Stimulated activated naive B cell treated with anti-CD40 and anti-IgM and Interleukin-4, amounts not matched to agents 10 μg/mL and 1 μg/mL and 100 μg/mL, for 72 hours (primary cell): ENCODE measurements at regions not wholly inside any gene's neighbourhood (a gene's known extent, or its start where the extent isn't known, plus 50 kb on each side); places are given as distances from the start of the nearest gene placed in this dataset.
"Not testable (repeated sequence)": the region's sequence is repeated elsewhere in the genome, so short reads cannot be mapped to it uniquely, and the experiment has no call there.

Experiments used
- ATAC-seq, 2 donors: fragments of 150-1000 bp; cut with Tn5 transposase; replicated peaks; 2 replicates each; pipeline ENCODE4 v1.10.0; 2021; ENCODE audit warnings: moderate library complexity in 1 of 2
- DNase-seq: peaks from one replicate; pipeline ENCODE4 v3.0.0; 2021
- H3K27ac Mint-ChIP-seq: one replicate; pipeline ENCODE4 v1.8.0; 2022; ENCODE audit warnings: mild to moderate bottlenecking, mixed read lengths
- H3K27me3 Mint-ChIP-seq, 2 donors: one replicate each; pipeline ENCODE4 v1.8.0; 2022; ENCODE audit warnings: mixed read lengths in 2 of 2
- H3K36me3 Mint-ChIP-seq, 2 donors: one replicate each; pipeline ENCODE4 v1.8.0; 2022; ENCODE audit warnings: mixed read lengths in 2 of 2, mild to moderate bottlenecking in 1 of 2
- H3K4me1 Mint-ChIP-seq, 2 donors: one replicate each; pipeline ENCODE4 v1.8.0; 2022; ENCODE audit warnings: mixed read lengths in 2 of 2, mild to moderate bottlenecking in 1 of 2
- H3K4me3 Mint-ChIP-seq, 2 donors: one replicate each; pipeline ENCODE4 v1.8.0; 2022; ENCODE audit warnings: mild to moderate bottlenecking in 2 of 2, mixed read lengths in 2 of 2, moderate library complexity in 1 of 2
- H3K9me3 Mint-ChIP-seq, 2 donors: one replicate each; pipeline ENCODE4 v1.8.0; 2022; ENCODE audit warnings: mixed read lengths in 2 of 2, mild to moderate bottlenecking in 1 of 2

DNA sequence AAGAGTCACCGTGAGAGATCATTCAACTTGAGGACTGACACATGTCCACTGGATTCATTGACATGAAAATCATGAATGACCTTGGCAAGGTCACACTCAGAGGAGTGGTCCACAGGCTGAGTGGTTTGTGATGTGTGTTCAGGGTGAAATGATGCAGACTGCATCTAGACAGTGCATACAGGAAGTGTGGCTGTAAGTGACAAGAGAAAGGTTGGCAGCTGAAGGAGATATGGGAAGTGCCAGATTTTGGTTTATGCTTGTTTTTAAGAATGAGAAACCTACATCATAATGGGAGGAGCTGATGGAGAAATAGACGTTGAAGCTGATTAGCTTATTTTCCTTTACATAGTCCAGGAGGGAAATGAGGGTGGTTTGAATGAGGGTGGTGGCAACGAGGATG is 64.8 kb upstream of the VIPR2 start:
- no peaks in the 10 kb centered on the region for H3K9me3 Mint-ChIP-seq
- no peak overlapping the region for H3K4me3 Mint-ChIP-seq
- ATAC-seq (no peak), DNase-seq (no peak)
- H3K36me3 Mint-ChIP-seq, result no peaks in the 10 kb centered on the region
- H3K27ac Mint-ChIP-seq, result no peak overlapping the region
- H3K27me3 Mint-ChIP-seq, result no peaks in the 10 kb centered on the region
- H3K4me1 Mint-ChIP-seq, result no peaks in the 10 kb centered on the region

DNA sequence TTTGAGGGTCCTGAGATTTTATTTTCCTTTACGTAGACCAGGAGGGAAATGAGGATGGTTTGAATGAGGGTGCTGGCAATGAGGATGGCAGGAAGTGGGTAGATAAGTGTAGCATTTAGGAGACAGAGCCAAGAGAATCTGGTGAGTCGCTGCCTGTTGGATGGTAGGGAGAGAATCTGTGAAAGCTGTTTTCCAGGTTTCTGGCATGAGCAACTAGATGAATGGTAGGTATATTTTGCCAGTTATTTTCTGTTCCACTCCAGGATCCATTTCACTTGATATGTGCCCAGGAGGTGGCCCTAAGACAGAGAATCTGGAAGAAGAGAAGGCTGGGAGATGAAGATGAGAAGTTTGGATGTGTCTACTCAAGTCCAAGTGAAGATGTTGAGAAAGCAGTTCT is 63.3 kb upstream of the VIPR2 start:
- DNase-seq (no peak), ATAC-seq (no peak)
- H3K4me1 Mint-ChIP-seq, result no peaks in the 10 kb centered on the region
- H3K4me3 Mint-ChIP-seq, result no peak overlapping the region
- no peaks in the 10 kb centered on the region for H3K9me3 Mint-ChIP-seq
- H3K27me3 Mint-ChIP-seq, result no peaks in the 10 kb centered on the region
- no peak overlapping the region for H3K27ac Mint-ChIP-seq
- no peaks in the 10 kb centered on the region for H3K36me3 Mint-ChIP-seq

DNA sequence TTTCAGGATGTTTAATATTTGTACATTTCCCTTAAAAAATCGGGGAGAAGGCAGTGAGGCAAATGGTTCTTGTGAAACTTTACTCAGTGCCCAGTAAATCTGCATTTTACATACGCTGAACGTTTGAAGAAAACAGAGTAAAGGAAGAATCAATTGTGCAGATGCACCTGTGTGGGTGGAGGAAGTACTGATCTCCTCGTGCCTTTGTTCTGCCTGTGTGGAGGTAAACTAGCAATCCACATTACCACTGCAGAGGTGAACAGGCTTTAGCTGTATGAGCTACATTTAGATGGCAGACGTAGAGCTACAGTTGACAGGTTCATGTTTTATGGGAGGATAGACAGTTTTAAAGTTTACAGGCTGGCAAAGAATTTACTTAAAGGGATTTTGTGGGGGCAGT is 62.7 kb upstream of the VIPR2 start:
- DNase-seq (no peak), ATAC-seq (no peak)
- H3K27ac Mint-ChIP-seq, result no peak overlapping the region
- no peaks in the 10 kb centered on the region for H3K9me3 Mint-ChIP-seq
- no peaks in the 10 kb centered on the region for H3K4me1 Mint-ChIP-seq
- no peaks in the 10 kb centered on the region for H3K36me3 Mint-ChIP-seq
- no peak overlapping the region for H3K4me3 Mint-ChIP-seq
- H3K27me3 Mint-ChIP-seq, result no peaks in the 10 kb centered on the region

DNA sequence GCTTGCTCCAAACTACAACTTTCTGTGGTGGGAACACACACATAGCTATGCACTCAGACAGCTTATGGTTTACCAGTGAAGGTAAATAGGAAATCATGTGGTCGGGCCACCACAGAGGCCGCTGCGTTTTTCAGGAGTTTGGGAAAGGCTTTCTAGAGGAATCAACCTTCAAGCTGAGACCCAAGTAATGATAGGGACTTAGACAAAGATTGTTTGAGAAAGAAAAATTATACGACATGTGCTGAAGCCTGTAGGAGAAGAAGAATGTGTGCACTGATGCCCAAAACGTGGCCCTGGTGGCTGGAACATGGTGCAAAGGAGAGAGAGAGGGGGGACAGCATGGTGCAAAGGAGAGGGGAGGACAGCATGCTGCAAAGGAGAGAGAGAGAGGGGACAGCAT is 61.2 kb upstream of the VIPR2 start:
- Mint-ChIP-seq H3K4me3 (no peak overlapping the region), H3K9me3 (no peaks in the 10 kb centered on the region), H3K27ac (no peak overlapping the region), H3K4me1 (no peaks in the 10 kb centered on the region), H3K36me3 (no peaks in the 10 kb centered on the region), H3K27me3 (no peaks in the 10 kb centered on the region)
- DNase-seq (no peak), ATAC-seq (no peak)

DNA sequence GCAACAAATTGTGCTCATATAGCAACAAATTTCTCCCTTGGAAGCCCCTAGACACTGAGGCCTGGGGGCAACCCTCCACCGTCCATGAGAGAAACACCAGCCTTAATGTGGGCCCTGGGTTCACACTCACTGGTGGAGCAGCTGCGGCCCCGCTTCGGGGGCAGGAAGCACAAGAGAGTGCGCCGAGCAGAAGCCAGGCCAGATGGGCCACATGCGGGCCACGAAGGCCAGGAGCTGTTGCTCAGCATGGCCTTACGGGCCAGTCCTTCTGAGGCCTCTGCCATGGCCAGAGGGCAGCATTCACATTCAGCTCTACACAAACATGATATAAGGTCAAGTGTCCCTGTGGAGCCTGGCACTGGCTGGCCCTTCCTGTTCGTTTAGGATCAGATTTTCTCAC is 60.0 kb upstream of the VIPR2 start:
- no peak for ATAC-seq
- no peaks in the 10 kb centered on the region for H3K9me3 Mint-ChIP-seq
- no peaks in the 10 kb centered on the region for H3K27me3 Mint-ChIP-seq
- H3K4me3 Mint-ChIP-seq, result no peak overlapping the region
- no peaks in the 10 kb centered on the region for H3K4me1 Mint-ChIP-seq
- no peaks in the 10 kb centered on the region for H3K36me3 Mint-ChIP-seq
- no peak for DNase-seq
- no peak overlapping the region for H3K27ac Mint-ChIP-seq

DNA sequence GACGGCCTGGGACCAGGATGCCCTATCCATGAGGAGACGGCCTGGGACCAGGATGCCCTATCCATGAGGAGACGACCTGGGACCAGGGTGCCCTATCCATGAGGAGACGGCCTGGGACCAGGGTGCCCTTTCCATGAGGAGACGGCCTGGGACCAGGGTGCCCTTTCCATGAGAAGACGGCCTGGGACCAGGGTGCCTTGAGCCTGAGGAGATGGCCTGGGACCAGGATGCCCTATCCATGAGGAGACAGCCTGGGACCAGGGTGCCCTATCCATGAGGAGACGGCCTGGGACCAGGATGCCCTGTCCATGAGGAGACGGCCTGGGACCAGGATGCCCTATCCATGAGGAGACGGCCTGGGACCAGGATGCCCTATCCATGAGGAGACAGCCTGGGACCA is 58.6 kb upstream of the VIPR2 start:
- not testable (repeated sequence) for H3K27ac Mint-ChIP-seq, H3K27me3 Mint-ChIP-seq, ATAC-seq, H3K4me1 Mint-ChIP-seq, DNase-seq, H3K4me3 Mint-ChIP-seq, H3K9me3 Mint-ChIP-seq, H3K36me3 Mint-ChIP-seq

DNA sequence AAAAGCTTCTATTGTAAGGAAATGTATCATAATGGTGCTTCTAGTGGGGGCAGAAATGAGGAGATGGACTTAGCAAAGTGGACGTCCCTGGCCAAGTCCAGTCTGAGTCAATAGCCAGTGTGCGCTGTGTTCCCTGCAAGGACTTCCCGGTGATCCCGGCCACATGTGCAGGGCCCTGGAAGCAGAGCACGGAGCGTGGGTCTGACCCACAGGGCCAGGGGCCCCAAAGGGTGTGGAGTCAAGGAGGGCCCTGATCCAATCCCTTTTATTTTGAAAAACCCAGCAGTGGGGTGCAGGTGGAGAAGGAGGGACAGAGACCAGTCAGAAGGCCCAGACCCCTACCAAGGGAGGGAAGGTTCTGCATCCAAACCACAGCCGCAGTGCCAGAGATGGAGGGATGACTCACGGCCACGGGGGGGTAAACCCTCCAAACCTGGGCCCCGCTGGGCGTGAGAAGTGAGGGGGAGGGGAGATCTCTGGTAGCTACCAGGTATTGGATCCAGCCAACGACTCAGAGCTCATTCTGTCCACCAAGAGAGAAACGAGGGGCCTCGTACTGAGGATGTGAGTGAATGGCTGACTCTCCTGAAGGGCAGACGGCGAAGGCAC is 57.2 kb upstream of the VIPR2 start:
- no peak for DNase-seq
- no peak for ATAC-seq
- no peak overlapping the region for H3K27ac Mint-ChIP-seq
- peaks cover 8 to 14% of the 10 kb centered on the region in 2 donors for H3K4me1 Mint-ChIP-seq
- H3K9me3 Mint-ChIP-seq, result no peaks in the 10 kb centered on the region
- no peak overlapping the region for H3K4me3 Mint-ChIP-seq
- peaks cover 0 to 2% of the 10 kb centered on the region in 2 donors for H3K36me3 Mint-ChIP-seq
- no peaks in the 10 kb centered on the region for H3K27me3 Mint-ChIP-seq

DNA sequence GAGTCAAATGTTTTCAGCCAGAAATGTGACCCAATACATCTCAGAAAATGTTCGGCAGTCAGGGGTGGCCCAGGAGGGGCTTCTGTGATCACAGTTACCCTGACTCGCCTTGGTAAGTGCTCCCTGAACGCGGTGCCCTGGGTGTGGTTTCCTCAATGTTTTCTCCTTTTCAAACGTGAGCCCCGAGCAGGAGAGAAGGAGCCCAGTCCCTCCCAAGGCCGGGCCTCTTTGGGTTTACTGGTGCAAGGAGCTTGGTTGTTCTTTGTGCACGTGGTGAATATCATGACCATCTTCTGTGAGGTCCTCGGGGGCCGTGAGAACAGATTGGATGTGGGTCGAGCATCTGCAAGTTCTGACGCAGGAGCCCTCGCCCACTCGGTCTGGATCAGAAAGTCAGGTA is 55.8 kb upstream of the VIPR2 start:
- peaks cover 11 to 19% of the 10 kb centered on the region in 2 donors for H3K4me1 Mint-ChIP-seq
- H3K27me3 Mint-ChIP-seq, result no peaks in the 10 kb centered on the region
- no peak for DNase-seq
- no peak overlapping the region for H3K4me3 Mint-ChIP-seq
- H3K9me3 Mint-ChIP-seq, result no peaks in the 10 kb centered on the region
- no peak for ATAC-seq
- peaks cover 0 to 2% of the 10 kb centered on the region in 2 donors for H3K36me3 Mint-ChIP-seq
- no peak overlapping the region for H3K27ac Mint-ChIP-seq

DNA sequence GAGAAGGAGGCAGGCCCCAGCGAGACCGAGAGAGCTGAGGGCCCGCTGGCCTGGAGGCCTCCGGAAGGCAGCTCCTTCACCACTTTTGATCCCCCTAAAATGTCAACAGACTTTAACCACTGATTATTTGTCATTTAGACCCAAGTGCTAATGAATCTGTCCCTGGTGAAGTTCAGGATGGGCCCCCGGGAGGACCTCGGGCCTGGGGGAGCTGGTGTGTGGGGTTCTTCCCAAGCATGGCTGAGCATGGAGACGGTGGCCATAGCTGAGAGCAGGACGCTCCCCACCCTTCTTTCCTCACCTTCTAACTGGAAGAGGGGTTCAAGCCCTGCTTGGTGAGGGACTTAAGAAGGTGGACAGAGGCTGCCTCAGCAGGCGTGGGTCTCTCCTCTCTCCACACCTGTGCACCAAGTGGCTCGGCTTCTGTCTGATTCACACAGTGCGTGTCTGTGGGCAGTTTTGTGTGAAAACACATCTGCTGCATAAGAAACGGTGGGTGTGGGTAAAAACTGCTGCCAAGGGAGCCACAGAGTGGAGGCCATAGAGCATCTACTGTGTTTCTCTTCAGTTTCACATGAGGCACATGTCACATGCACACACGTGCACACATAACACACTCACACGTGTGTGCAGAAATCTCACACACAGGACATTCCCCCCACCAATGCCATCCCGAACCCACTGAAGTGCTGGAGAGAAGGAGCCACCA is 53.5 kb upstream of the VIPR2 start:
- peaks cover 11 to 19% of the 10 kb centered on the region in 2 donors for H3K4me1 Mint-ChIP-seq

DNA sequence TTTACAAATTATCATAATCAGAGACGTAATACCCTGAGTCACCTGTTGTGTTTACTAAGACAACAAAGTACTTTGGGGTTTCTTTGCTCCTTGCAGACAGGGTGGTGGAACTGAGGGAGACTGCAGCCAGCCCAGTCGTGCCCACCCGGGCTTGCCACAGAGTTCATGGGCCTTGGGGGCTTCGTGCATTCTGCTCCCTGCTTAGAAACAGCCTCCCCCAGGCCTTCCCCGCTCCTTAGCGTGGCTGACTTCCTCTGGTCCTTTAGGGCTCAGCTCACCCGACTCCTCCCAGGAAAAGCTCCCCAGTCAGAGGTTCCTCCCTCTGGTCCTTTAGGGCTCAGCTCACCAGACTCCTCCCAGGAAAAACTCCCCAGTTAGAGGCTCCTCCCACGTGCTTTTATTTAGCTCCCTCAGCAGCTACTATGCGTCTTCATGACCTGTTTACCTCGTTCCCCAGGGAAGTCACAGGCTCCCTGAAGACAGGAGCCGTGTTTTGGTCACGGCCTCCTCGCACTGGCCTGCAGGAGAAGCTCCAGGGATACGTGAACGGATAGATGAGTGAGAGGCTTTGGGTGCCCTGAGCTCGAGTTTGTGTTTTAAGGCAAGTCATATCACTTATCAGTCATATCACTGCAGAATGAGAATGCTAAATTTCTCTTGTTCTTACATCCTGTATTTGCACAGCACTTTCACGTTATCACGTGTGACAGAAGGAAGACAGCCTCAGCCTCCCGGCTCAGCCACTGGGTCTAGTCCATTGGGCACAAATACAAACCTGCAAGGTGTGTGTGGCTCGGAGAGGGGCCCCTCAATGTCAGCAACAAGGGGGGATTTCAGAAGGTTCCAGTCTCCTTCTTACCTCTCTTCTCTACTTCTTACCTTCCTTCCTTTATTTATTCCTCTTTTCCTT is 52.7 kb upstream of the VIPR2 start:
- no peak for DNase-seq
- H3K27ac Mint-ChIP-seq, result peak overlapping the region; percentile 65
- no peaks in the 10 kb centered on the region for H3K9me3 Mint-ChIP-seq
- H3K36me3 Mint-ChIP-seq, result peaks cover 0 to 2% of the 10 kb centered on the region in 2 donors
- peaks cover 11 to 19% of the 10 kb centered on the region in 2 donors for H3K4me1 Mint-ChIP-seq
- no peaks in the 10 kb centered on the region for H3K27me3 Mint-ChIP-seq
- peak; percentile 67 to 87 for ATAC-seq
- peak overlapping the region; percentile 61 to 68 for H3K4me3 Mint-ChIP-seq

More for the DNA sequence above, 53.5 kb upstream of the VIPR2 start:
- DNase-seq, result no peak
- Mint-ChIP-seq H3K27ac (no peak overlapping the region), H3K9me3 (no peaks in the 10 kb centered on the region), H3K27me3 (no peaks in the 10 kb centered on the region), H3K4me3 (no peak overlapping the region), H3K36me3 (peaks cover 0 to 2% of the 10 kb centered on the region in 2 donors)
- ATAC-seq, result no peak

DNA sequence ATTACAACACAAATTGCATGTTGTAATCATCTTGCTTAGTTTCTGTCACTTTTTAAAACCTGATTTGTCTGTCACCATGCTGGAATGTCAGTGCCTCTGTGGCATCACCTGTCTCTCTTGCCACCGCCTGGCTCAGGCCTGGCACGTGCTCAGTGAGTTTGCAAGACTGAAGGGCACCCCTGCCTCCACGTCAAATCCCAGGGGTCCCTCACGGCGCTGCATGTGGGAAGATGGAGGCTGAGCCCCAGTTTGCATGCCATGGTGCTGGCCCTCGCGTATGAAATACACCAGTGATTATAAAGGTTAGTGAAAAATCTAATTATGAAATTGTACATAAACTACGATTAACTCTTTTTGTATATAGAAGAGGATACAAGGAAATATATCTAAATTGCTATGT is 51.9 kb upstream of the VIPR2 start:
- Mint-ChIP-seq H3K27ac (no peak overlapping the region), H3K4me1 (peaks cover 11 to 19% of the 10 kb centered on the region in 2 donors)

DNA sequence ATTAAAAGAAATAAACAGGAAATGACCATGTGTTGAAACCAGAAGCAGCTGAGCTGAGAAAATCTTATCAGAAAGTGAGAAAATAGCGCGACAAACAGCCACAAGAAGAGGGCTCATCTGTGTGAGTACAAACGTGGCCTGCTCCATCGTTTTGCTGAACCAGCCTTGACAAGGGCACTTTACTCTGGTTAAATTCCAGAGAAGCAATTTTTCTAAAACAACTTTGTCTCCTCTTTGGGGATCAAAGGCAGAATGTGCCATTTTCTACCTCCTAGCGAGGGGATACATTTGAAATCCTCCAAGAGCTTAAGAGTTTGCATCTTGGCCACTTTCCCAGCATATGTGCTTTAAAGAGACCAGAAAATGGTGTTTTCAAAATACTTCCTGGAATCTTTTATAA is 51.3 kb upstream of the VIPR2 start:
- H3K27ac Mint-ChIP-seq, result no peak overlapping the region
- peaks cover 11 to 19% of the 10 kb centered on the region in 2 donors for H3K4me1 Mint-ChIP-seq
- no peaks in the 10 kb centered on the region for H3K9me3 Mint-ChIP-seq
- no peak for ATAC-seq
- peaks cover 0 to 2% of the 10 kb centered on the region in 2 donors for H3K36me3 Mint-ChIP-seq
- no peaks in the 10 kb centered on the region for H3K27me3 Mint-ChIP-seq
- DNase-seq, result no peak
- no peak overlapping the region for H3K4me3 Mint-ChIP-seq

More for the DNA sequence above, 51.9 kb upstream of the VIPR2 start:
- Mint-ChIP-seq H3K36me3 (peaks cover 0 to 2% of the 10 kb centered on the region in 2 donors), H3K9me3 (no peaks in the 10 kb centered on the region), H3K27me3 (no peaks in the 10 kb centered on the region), H3K4me3 (no peak overlapping the region)
- DNase-seq (no peak), ATAC-seq (no peak)
